Mucosa of rectum (tissue), 2 donors: ENCODE measurements at regions not wholly inside any gene's neighbourhood (a gene's known extent, or its start where the extent isn't known, plus 50 kb on each side); places are given as distances from the start of the nearest gene placed in this dataset.

Source experiments
- H3K27ac ChIP-seq, 2 donors: one replicate each; pipeline ENCODE4 v1.7.0; 2013; ENCODE audit warnings: inconsistent platforms in 2 of 2, low read depth in 2 of 2, low read length in 2 of 2
- H3K27me3 ChIP-seq, 2 donors: one replicate each; pipeline ENCODE4 v1.7.0; 2013; ENCODE audit warnings: low read length in 2 of 2; ENCODE audit not compliant: control insufficient read depth in 2 of 2, insufficient read depth in 2 of 2
- H3K36me3 ChIP-seq, 2 donors: one replicate each; pipeline ENCODE4 v1.7.0; 2013; ENCODE audit warnings: low read length in 2 of 2; ENCODE audit not compliant: control insufficient read depth in 2 of 2, insufficient read depth in 2 of 2
- H3K4me1 ChIP-seq, 2 donors: one replicate each; pipeline ENCODE4 v1.7.0; 2013; ENCODE audit warnings: low read length in 2 of 2, mild to moderate bottlenecking in 1 of 2; ENCODE audit not compliant: control insufficient read depth in 2 of 2, insufficient read depth in 2 of 2
- H3K4me3 ChIP-seq, 2 donors: one replicate each; pipeline ENCODE4 v1.7.0; 2013; ENCODE audit warnings: low read length in 2 of 2
- H3K9ac ChIP-seq, 2 donors: one replicate each; pipeline ENCODE4 v1.7.0; 2013; ENCODE audit warnings: low read length in 2 of 2, low read depth in 1 of 2, mild to moderate bottlenecking in 1 of 2
- H3K9me3 ChIP-seq, 2 donors: one replicate each; pipeline ENCODE4 v1.7.0; 2013; ENCODE audit warnings: low read length in 2 of 2; ENCODE audit not compliant: control insufficient read depth in 2 of 2
- donor health status: healthy.
- donor health status: Normal muscosa, but diverticular disease.

- no peaks in the 10 kb centered on the region for H3K27me3 ChIP-seq
- H3K36me3 ChIP-seq, result no peaks in the 10 kb centered on the region
- no peaks in the 10 kb centered on the region for H3K9me3 ChIP-seq
- peaks cover 9 to 22% of the 10 kb centered on the region in 2 donors for H3K4me1 ChIP-seq
- H3K4me3 ChIP-seq, result peak overlapping the region in 1 of 2 donors; percentile 20
- H3K27ac ChIP-seq, result peak overlapping the region; percentile 67 to 73
- peak overlapping the region in 1 of 2 donors; percentile 21 for H3K9ac ChIP-seq
Observed at GRCh38 chr12:93243689-93244513, 133.8 kb upstream of the NUDT4 start.

DNA sequence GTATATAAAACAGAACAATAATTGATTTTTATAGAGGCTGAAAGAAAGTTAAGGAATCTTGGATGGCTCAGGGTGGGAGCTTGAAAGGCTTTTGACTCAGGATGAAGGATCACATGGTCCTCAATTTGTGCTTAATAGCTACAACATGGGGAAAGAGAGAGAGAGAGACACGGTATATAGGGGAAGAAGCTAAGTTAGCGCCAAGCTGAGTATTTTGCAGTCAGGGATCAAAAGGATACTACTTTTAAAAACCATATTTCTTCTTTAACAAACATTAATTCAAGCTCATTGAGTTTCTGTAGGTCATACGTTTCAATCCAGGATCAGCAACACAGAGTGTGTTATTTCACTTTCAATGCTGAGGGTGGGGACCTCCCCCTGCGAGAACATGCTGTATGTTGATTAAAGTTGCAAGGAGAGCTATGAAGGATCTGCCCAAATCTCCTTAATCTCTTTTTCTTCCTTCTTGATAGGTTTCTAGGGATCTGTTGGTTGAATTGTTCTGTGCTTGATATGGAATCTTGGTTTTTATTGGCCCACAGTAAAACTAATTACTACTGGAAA is 133.1 kb upstream of the NUDT4 start:
- no peaks in the 10 kb centered on the region for H3K27me3 ChIP-seq
- no peak overlapping the region for H3K9ac ChIP-seq
- no peaks in the 10 kb centered on the region for H3K9me3 ChIP-seq
- peak overlapping the region; percentile 67 to 73 for H3K27ac ChIP-seq
- H3K36me3 ChIP-seq, result no peaks in the 10 kb centered on the region
- peak overlapping the region in 1 of 2 donors; percentile 20 for H3K4me3 ChIP-seq
- peaks cover 13 to 28% of the 10 kb centered on the region in 2 donors for H3K4me1 ChIP-seq

GRCh38 chr12:93245543-93245942 is 132.2 kb upstream of the NUDT4 start:
- H3K9ac ChIP-seq, result no peak overlapping the region
- H3K4me3 ChIP-seq, result no peak overlapping the region
- no peaks in the 10 kb centered on the region for H3K27me3 ChIP-seq
- peaks cover 13 to 28% of the 10 kb centered on the region in 2 donors for H3K4me1 ChIP-seq
- no peaks in the 10 kb centered on the region for H3K9me3 ChIP-seq
- no peaks in the 10 kb centered on the region for H3K36me3 ChIP-seq
- no peak overlapping the region for H3K27ac ChIP-seq

- Histone ChIP-seq H3K27ac (no peak overlapping the region), H3K27me3 (no peaks in the 10 kb centered on the region), H3K9ac (no peak overlapping the region), H3K4me1 (peaks cover 13 to 28% of the 10 kb centered on the region in 2 donors), H3K36me3 (no peaks in the 10 kb centered on the region), H3K4me3 (no peak overlapping the region), H3K9me3 (no peaks in the 10 kb centered on the region)
Observed at GRCh38 chr12:93247313-93247991, 130.3 kb upstream of the NUDT4 start.

DNA sequence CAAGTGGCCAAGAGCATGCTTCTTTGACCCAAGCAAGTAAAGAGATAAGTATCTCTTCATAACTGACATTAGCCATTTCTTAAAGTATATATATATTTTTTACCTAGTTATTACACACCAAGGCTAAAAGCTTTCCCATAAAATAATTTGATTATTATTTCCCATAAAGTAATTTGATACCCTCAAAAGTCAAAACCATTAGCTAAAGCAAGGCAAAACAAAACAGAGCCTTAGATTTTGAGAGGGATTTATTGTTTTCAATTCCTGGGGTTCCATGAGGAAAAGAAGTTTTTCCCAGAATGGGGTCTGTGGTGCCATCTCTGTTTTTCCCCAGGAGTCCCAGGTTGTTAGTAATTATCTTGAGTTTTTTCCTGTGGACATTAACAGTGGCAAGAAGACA is 125.5 kb upstream of the NUDT4 start:
- Histone ChIP-seq H3K9ac (no peak overlapping the region), H3K27me3 (no peaks in the 10 kb centered on the region), H3K4me1 (peaks cover 4 to 8% of the 10 kb centered on the region in 2 donors), H3K9me3 (peaks cover 5 to 8% of the 10 kb centered on the region in 2 donors), H3K36me3 (no peaks in the 10 kb centered on the region), H3K27ac (no peak overlapping the region), H3K4me3 (no peak overlapping the region)

DNA sequence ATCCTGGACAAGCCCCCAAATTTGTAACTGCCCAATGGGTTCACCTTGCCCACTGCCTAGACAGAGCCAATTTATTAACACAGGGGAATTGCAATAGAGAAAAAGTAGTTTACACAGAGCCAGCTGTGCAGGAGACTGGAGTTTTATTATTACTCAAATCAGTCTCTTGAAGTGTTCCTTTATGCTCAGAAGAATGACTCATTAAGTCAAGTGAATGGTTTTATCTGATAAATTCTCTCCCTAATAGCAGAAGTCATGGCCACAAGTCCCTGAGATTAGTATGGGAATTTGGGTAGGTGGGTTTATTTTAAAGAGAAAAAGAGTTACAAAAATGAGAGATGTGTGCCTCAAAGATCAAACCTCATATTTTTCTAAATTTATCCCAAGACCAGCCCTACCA is 122.8 kb upstream of the NUDT4 start:
- no peaks in the 10 kb centered on the region for H3K27me3 ChIP-seq
- no peak overlapping the region for H3K4me3 ChIP-seq
- H3K9ac ChIP-seq, result no peak overlapping the region
- no peaks in the 10 kb centered on the region for H3K4me1 ChIP-seq
- H3K36me3 ChIP-seq, result no peaks in the 10 kb centered on the region
- peaks cover 5 to 8% of the 10 kb centered on the region in 2 donors for H3K9me3 ChIP-seq
- H3K27ac ChIP-seq, result no peak overlapping the region

DNA sequence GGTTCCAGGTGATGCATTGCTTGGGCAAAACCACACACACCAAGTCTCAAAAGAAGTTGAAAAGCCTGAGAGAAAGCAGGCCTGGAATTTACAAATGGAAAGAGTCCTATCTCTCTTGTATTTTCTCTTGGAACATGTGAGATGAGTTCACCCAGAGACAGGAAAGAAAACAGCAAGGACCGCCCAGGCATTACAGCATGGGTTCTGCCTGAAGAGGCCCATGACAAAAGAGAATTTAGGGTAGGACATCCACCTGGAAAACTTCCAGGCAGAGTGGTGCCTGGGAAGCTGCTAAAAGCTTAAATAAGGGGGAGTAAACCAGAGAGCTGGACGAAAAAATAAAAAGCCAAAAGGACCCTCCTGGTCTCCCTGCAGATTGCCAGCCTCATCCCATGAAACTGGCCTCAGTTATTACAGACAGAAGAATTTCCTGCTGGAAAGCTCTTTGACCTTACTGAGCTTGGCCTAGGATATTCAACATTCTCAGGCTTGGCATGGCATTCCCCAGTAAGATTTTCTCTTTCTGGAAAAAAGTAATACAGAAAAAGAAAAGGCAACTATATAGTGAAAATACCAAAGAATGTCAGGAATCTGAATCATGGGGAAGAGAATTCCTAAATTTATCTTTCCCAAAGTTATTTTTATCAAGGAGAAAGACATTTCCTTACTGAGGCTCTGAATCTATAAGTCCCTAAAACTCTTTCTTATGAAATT is 121.3 kb upstream of the NUDT4 start:
- no peak overlapping the region for H3K4me3 ChIP-seq
- H3K36me3 ChIP-seq, result no peaks in the 10 kb centered on the region
- H3K9ac ChIP-seq, result no peak overlapping the region
- no peaks in the 10 kb centered on the region for H3K27me3 ChIP-seq
- H3K27ac ChIP-seq, result no peak overlapping the region
- H3K9me3 ChIP-seq, result peaks cover 5 to 8% of the 10 kb centered on the region in 2 donors
- H3K4me1 ChIP-seq, result no peaks in the 10 kb centered on the region

DNA sequence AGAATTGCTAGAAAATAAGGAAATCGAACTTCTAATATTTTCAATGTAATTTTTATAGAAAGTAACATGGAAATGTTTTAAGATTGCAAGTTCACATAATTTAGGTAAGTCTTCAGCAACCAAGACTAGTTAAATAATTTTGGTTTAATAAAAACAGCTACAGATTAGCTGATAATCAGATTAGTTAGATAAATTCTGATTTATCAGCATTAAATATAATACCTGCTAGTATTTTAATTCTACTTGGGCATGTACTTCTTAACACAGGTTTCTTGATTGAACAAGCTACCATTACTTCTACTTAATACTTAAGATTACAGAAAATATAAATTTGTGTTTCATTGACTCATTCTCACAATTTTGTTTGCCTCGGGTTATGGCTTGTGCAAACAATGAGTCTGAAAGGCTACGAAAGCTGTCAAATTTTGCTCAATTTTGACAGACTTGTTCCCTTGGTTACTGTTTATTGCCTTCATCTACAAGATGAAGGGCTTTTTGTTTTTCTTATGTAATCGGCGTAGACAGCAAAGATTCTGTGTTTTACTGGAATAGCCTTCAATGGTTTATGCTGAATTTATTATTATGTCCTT is 116.1 kb upstream of the NUDT4 start:
- no peak overlapping the region for H3K27ac ChIP-seq
- H3K4me3 ChIP-seq, result no peak overlapping the region
- no peak overlapping the region for H3K9ac ChIP-seq
- H3K4me1 ChIP-seq, result no peaks in the 10 kb centered on the region
- H3K36me3 ChIP-seq, result no peaks in the 10 kb centered on the region
- H3K9me3 ChIP-seq, result no peaks in the 10 kb centered on the region
- no peaks in the 10 kb centered on the region for H3K27me3 ChIP-seq

GRCh38 chr12:93272997-93273396 is 104.7 kb upstream of the NUDT4 start:
- H3K4me3 ChIP-seq, result no peak overlapping the region
- H3K4me1 ChIP-seq, result no peaks in the 10 kb centered on the region
- no peaks in the 10 kb centered on the region for H3K27me3 ChIP-seq
- H3K9me3 ChIP-seq, result no peaks in the 10 kb centered on the region
- H3K36me3 ChIP-seq, result no peaks in the 10 kb centered on the region
- no peak overlapping the region for H3K27ac ChIP-seq
- no peak overlapping the region for H3K9ac ChIP-seq
